DMS79 treated with DMSO at 0.1 percent for 48 hours (cell line): ENCODE measurements at regions not wholly inside any gene's neighbourhood (a gene's known extent, or its start where the extent isn't known, plus 50 kb on each side); places are given as distances from the start of the nearest gene placed in this dataset.

Experiments
- DNase-seq: peaks from one replicate; lab custom pipeline; 2025; lab: John Stamatoyannopoulos, UW

- no peak for DNase-seq
Measured at GRCh38 chr1:198904321-198904720, 265.5 kb downstream of the PTPRC start.

- no peak for DNase-seq
Measured at GRCh38 chr1:198906739-198907422, 268.0 kb downstream of the PTPRC start.

GRCh38 chr1:198907423-198907746 is 268.5 kb downstream of the PTPRC start:
- no peak for DNase-seq

GRCh38 chr1:198908995-198909394 is 270.2 kb downstream of the PTPRC start:
- no peak for DNase-seq

GRCh38 chr1:198909973-198910372 is 271.1 kb downstream of the PTPRC start:
- no peak for DNase-seq

GRCh38 chr1:198910816-198911215 is 272.0 kb downstream of the PTPRC start:
- DNase-seq: no peak

- DNase-seq: no peak
Measured at GRCh38 chr1:198912046-198912445, 273.2 kb downstream of the PTPRC start.

- DNase-seq: no peak
Measured at GRCh38 chr1:198913667-198914066, 274.8 kb downstream of the PTPRC start.

GRCh38 chr1:198915327-198916231 is 276.7 kb downstream of the PTPRC start:
- no peak for DNase-seq

- no peak for DNase-seq
Measured at GRCh38 chr1:198917226-198917625, 278.4 kb downstream of the PTPRC start.

- no peak for DNase-seq
Measured at GRCh38 chr1:198918920-198919319, 280.1 kb downstream of the PTPRC start.

- DNase-seq: no peak
Measured at GRCh38 chr1:198919667-198920398, 281.0 kb downstream of the PTPRC start.

- DNase-seq: no peak
Measured at GRCh38 chr1:198922638-198923430, 284.0 kb downstream of the PTPRC start.

GRCh38 chr1:198923993-198924392 is 285.2 kb downstream of the PTPRC start:
- no peak for DNase-seq

- DNase-seq: no peak
Measured at GRCh38 chr1:198925567-198925966, 286.7 kb downstream of the PTPRC start.

GRCh38 chr1:198927129-198927528 is 288.3 kb downstream of the PTPRC start:
- DNase-seq: no peak

GRCh38 chr1:198929111-198929604 is 290.3 kb downstream of the PTPRC start:
- no peak for DNase-seq

GRCh38 chr1:198929961-198930599 is 291.2 kb downstream of the PTPRC start:
- no peak for DNase-seq

GRCh38 chr1:198932351-198932991 is 293.6 kb downstream of the PTPRC start:
- no peak for DNase-seq

GRCh38 chr1:198933515-198934222 is 294.8 kb downstream of the PTPRC start:
- no peak for DNase-seq
